RWPE1 (cell line): ENCODE measurements at regions not wholly inside any gene's neighbourhood (a gene's known extent, or its start where the extent isn't known, plus 50 kb on each side); places are given as distances from the start of the nearest gene placed in this dataset.

ENCODE experiments used
- CTCF ChIA-PET: fragments of 350-600 bp; sonication (Branson Sonifier 250); formaldehyde crosslinking; extraction: SDS; loops from one replicate; lab custom pipeline; 2021; lab: Yijun Ruan, JAX
- POLR2A ChIA-PET: fragments of 400-600 bp; formaldehyde crosslinking; extraction: SDS; loops from one replicate; lab custom pipeline; 2020; ENCODE audit warnings: antibody characterized with exemption; ENCODE audit not compliant: low non-redundant PET; lab: Yijun Ruan, JAX
- DNase-seq: peaks from one replicate; pipeline ENCODE4 v3.0.0; 2012; ENCODE audit warnings: low spot score
- H3K27ac ChIP-seq: fragments of 450-650 bp; 2 replicates; pipeline ENCODE4 v1.5.1; 2017
- CTCF ChIP-seq: fragments of 450-650 bp; conservative IDR thresholded peaks from 2 replicates; pipeline ENCODE4 v1.5.1; 2017; ENCODE audit warnings: low read depth, mild to moderate bottlenecking

- TF ChIP-seq CTCF = no peak
- DNase-seq = no peak
- CTCF ChIA-PET = interaction anchor here (0.6 to 0.7 kb wide), 2 partner anchors 60 to 97 kb away, joined by 3 read pairs; no protein-coding TSS in a partner anchor
- POLR2A ChIA-PET = no interaction called here
- no peak overlapping the region for H3K27ac ChIP-seq
These were observed 209.9 kb upstream of the SLC35B3 start for GRCh38 chr6:8645212-8645611.

- TF ChIP-seq CTCF = no peak
- CTCF ChIA-PET = interaction anchor here (0.7 kb wide), 1 partner anchor 96 kb away, joined by 3 read pairs; no protein-coding TSS in a partner anchor
- no peak for DNase-seq
- H3K27ac ChIP-seq = no peak overlapping the region
- POLR2A ChIA-PET = no interaction called here
These were observed 209.0 kb upstream of the SLC35B3 start for GRCh38 chr6:8644306-8644705.

- no peak for DNase-seq
- TF ChIP-seq CTCF = no peak
- H3K27ac ChIP-seq = no peak overlapping the region
- ChIA-PET POLR2A (no interaction called here), CTCF (no interaction called here)
These were observed 207.5 kb upstream of the SLC35B3 start for GRCh38 chr6:8642854-8643253.

- no peak for TF ChIP-seq CTCF
- DNase-seq = no peak
- no peak overlapping the region for H3K27ac ChIP-seq
- ChIA-PET CTCF (interaction anchor here (0.7 kb wide), 1 partner anchor 288 kb away, joined by 3 read pairs; no protein-coding TSS in a partner anchor), POLR2A (no interaction called here)
These were observed 206.8 kb upstream of the SLC35B3 start for GRCh38 chr6:8642131-8642530.

GRCh38 chr6:8639928-8640649 is 204.7 kb upstream of the SLC35B3 start:
- ChIA-PET CTCF (no interaction called here), POLR2A (no interaction called here)
- H3K27ac ChIP-seq = no peak overlapping the region
- no peak for TF ChIP-seq CTCF
- DNase-seq = no peak

- ChIA-PET CTCF (no interaction called here), POLR2A (no interaction called here)
- DNase-seq = no peak
- H3K27ac ChIP-seq = no peak overlapping the region
- TF ChIP-seq CTCF = no peak
These were observed 202.7 kb upstream of the SLC35B3 start for GRCh38 chr6:8637896-8638597.
